ENCODE measurements at regions not wholly inside any gene's neighbourhood (a gene's known extent, or its start where the extent isn't known, plus 50 kb on each side); places are given as distances from the start of the nearest gene placed in this dataset.

DNA sequence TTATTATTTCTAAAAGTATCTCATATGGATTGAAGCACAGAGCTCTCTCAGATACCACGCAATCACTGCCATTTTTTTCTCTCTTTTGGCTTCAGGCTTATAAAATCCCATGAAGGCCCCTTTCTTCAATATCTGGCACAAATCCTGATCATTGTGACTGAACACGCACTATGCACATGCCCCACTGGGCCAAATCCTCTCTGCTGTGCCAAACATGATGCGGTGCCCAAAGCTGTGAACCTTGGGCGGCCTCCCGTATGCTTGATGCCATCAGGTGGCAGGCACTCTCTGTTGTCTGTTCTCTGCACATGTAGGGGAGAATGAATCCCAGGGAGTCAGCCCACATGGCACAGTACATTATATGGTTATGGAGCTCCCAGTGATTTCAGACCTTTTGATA lies 375.0 kb upstream of the RGMB start:
- H3K9me3 ChIP-seq (ENCODE audit: severe bottlenecking), result no peaks in the 10 kb centered on the region
- no peak for DNase-seq
- TF ChIP-seq, protein P1, sequence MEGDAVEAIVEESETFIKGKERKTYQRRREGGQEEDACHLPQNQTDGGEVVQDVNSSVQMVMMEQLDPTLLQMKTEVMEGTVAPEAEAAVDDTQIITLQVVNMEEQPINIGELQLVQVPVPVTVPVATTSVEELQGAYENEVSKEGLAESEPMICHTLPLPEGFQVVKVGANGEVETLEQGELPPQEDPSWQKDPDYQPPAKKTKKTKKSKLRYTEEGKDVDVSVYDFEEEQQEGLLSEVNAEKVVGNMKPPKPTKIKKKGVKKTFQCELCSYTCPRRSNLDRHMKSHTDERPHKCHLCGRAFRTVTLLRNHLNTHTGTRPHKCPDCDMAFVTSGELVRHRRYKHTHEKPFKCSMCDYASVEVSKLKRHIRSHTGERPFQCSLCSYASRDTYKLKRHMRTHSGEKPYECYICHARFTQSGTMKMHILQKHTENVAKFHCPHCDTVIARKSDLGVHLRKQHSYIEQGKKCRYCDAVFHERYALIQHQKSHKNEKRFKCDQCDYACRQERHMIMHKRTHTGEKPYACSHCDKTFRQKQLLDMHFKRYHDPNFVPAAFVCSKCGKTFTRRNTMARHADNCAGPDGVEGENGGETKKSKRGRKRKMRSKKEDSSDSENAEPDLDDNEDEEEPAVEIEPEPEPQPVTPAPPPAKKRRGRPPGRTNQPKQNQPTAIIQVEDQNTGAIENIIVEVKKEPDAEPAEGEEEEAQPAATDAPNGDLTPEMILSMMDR (IDR thresholded peaks at IDR 0.05; ENCODE audit: low read depth, low read length), result no peak
- no peaks in the 10 kb centered on the region for H3K27me3 ChIP-seq (ENCODE audit: insufficient read depth, low read depth, severe bottlenecking)
- H3K27ac ChIP-seq, result no peak overlapping the region
- no peak overlapping the region for H3K4me3 ChIP-seq (ENCODE audit: low read depth, low read length)
- no peaks in the 10 kb centered on the region for H3K36me3 ChIP-seq

DNA sequence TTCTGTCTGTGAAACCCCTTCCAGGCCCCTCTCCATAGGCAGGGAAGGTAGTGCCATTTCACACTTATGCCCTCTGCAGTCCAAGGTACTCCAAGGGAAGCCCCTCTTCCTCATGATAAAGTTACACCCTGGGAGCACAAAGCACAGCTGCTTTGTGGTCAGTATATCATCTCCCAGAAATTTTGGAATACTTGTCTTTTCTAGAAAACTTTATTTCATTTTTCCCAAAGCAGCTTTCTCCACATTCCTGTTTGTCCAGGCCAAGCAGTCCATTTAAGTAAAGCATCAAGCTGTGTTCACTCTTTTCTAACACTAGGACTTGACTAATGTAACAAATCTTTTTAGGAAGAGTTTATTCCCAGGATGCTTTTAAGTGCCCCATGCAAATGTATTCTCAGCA lies 371.8 kb upstream of the RGMB start:
- DNase-seq, result no peak
- Histone ChIP-seq H3K4me3 (ENCODE audit: low read depth, low read length) (no peak overlapping the region), H3K27ac (no peak overlapping the region), H3K36me3 (no peaks in the 10 kb centered on the region), H3K27me3 (ENCODE audit: insufficient read depth, low read depth, severe bottlenecking) (no peaks in the 10 kb centered on the region), H3K9me3 (ENCODE audit: severe bottlenecking) (no peaks in the 10 kb centered on the region)
- TF ChIP-seq, protein P1 (IDR thresholded peaks at IDR 0.05; ENCODE audit: low read depth, low read length), result no peak

DNA sequence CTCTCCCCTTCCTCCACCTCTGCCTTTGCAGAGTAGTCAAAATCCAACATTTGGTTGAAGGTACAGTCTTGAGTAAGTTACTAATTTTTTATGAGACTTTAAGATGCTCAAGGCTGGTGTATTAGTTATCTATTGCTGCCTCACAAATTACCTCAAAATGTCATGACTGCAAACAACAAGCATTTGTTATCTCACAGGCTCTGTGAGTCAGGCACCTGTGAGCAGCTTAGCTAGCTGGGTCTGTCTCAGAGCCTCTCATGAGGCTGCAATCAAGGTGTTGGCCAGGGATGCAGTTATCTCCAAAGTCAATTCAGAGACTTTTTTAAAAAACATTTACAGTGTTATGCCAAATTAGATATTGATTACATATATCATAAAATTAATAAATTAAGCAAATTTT lies 371.3 kb upstream of the RGMB start:
- no peak for DNase-seq

DNA sequence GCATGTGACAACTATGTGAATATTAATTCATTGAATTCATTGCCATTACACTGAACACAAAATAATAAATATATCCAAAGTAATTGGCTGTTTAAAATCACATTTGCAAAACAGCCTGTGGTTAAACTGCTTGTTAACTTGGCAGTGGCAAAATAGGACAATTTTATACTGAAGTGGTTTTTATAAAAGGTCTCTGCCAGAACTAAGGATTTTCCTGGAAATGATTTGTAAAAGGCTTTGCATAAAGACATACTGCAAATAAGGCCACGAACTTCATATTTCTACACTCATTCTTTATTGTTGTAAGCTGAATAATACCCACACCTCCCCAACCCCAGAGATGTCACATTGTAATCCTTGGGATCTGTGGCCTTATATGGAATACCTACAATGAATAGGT lies 370.3 kb upstream of the RGMB start:
- H3K9me3 ChIP-seq (ENCODE audit: severe bottlenecking), result no peaks in the 10 kb centered on the region
- TF ChIP-seq, protein P1 (IDR thresholded peaks at IDR 0.05; ENCODE audit: low read depth, low read length), result no peak
- H3K27me3 ChIP-seq (ENCODE audit: insufficient read depth, low read depth, severe bottlenecking), result no peaks in the 10 kb centered on the region
- H3K4me3 ChIP-seq (ENCODE audit: low read depth, low read length), result no peak overlapping the region
- DNase-seq, result no peak
- H3K36me3 ChIP-seq, result no peaks in the 10 kb centered on the region
- no peak overlapping the region for H3K27ac ChIP-seq

More for the DNA sequence above, 371.3 kb upstream of the RGMB start:
- no peak overlapping the region for H3K27ac ChIP-seq
- TF ChIP-seq, protein P1 (IDR thresholded peaks at IDR 0.05; ENCODE audit: low read depth, low read length), result no peak
- H3K4me3 ChIP-seq (ENCODE audit: low read depth, low read length), result no peak overlapping the region
- no peaks in the 10 kb centered on the region for H3K27me3 ChIP-seq (ENCODE audit: insufficient read depth, low read depth, severe bottlenecking)
- no peaks in the 10 kb centered on the region for H3K36me3 ChIP-seq
- no peaks in the 10 kb centered on the region for H3K9me3 ChIP-seq (ENCODE audit: severe bottlenecking)

DNA sequence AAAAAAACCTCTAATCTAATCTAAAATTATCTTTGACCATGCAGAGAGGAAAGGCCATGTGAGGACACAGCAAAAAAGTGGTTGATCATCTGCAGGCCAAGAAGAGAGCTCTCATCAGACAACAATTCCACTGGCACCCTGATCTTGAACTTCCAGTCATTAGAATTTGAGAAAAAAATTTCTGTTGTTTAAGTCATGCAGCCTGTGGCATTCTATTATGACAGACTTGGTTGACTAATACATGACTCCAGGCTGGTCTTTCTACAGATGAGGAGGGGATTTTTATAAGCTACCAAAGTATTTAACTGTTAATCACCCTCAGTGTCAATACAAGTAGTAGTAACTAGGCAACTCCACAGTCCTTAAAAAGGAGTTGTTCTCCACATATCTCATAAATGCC lies 358.5 kb upstream of the RGMB start:
- DNase-seq, result no peak
- TF ChIP-seq, protein P1 (IDR thresholded peaks at IDR 0.05; ENCODE audit: low read depth, low read length), result no peak
- H3K36me3 ChIP-seq, result no peaks in the 10 kb centered on the region
- H3K27me3 ChIP-seq (ENCODE audit: insufficient read depth, low read depth, severe bottlenecking), result peaks cover 5% of the 10 kb centered on the region
- no peak overlapping the region for H3K27ac ChIP-seq
- no peak overlapping the region for H3K4me3 ChIP-seq (ENCODE audit: low read depth, low read length)
- no peaks in the 10 kb centered on the region for H3K9me3 ChIP-seq (ENCODE audit: severe bottlenecking)

DNA sequence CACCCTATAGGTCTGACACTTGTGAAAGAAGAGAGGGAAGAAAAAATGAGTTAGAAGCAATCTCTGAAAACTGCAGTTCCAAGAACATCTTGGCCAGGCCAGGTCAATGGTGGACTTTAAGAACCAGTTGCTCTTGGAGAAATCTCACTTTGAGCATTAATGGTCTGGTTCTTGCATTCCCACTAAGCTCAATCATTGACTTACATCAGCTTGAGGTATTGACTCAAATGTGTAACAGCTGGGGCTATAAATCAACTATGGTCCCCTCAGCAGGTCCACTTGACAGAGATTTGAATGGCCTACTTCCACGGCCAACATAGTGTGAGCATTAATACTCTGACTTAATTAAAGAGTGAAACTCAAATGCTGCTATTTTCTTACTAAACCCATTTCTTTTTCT lies 357.8 kb upstream of the RGMB start:
- Histone ChIP-seq H3K27ac (no peak overlapping the region), H3K9me3 (ENCODE audit: severe bottlenecking) (no peaks in the 10 kb centered on the region), H3K36me3 (no peaks in the 10 kb centered on the region), H3K27me3 (ENCODE audit: insufficient read depth, low read depth, severe bottlenecking) (peaks cover 5% of the 10 kb centered on the region), H3K4me3 (ENCODE audit: low read depth, low read length) (no peak overlapping the region)
- TF ChIP-seq, protein P1 (IDR thresholded peaks at IDR 0.05; ENCODE audit: low read depth, low read length), result no peak
- no peak for DNase-seq
